ENCODE measurements at regions not wholly inside any gene's neighbourhood (a gene's known extent, or its start where the extent isn't known, plus 50 kb on each side); places are given as distances from the start of the nearest gene placed in this dataset.

DNA sequence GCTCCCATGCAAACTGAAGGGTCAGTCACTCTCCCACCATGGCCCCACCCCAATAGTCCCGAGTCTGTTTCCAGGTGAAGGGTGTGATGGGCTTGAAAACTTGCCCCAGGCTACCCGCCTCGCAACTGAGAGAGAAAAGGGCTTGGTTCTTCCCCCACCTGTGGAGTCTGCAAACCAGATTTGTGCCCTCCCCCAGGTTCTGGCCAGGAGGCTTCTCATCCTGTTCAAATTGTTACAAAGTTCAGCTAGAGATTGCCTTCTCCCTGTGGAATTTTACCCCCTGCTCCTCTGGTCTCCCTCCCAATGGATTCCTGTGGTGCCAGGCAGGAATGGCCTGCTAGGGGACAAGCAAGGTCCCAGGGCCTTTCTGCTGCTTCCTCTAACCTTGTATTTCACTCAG, 93.1 kb upstream of the ACO1 start:
- no peak overlapping the region for H3K18ac ChIP-seq (ENCODE audit: extremely low read depth, low read length)
- no peaks in the 10 kb centered on the region for H3K79me2 ChIP-seq (ENCODE audit: control insufficient read depth in 1 of 2, insufficient read depth in 2 of 2, low read length in 2 of 2)
- H2AK5ac ChIP-seq (ENCODE audit: low read depth, low read length), result no peak overlapping the region
- H3K4me2 ChIP-seq (ENCODE audit: insufficient read depth in 1 of 2, low read depth in 2 of 2, low read length in 2 of 2), result no peak overlapping the region
- POLR2A ChIA-PET (ENCODE audit: partially characterized antibody), result no interaction called here
- H3K36me3 ChIP-seq (ENCODE audit: control insufficient read depth in 2 of 4, insufficient read depth in 4 of 4, low read length in 3 of 4), result no peaks in the 10 kb centered on the region
- H2BK20ac ChIP-seq (ENCODE audit: low read length), result no peak overlapping the region
- no peak for TF ChIP-seq JUND (IDR thresholded peaks at IDR 0.05; ENCODE audit: low read length)
- no peak for TF ChIP-seq RAD21 (IDR thresholded peaks at IDR 0.05 in 1 of 2, conservative IDR thresholded peaks at IDR 0.05 in 1 of 2; ENCODE audit: low read depth in 2 of 2, low read length in 2 of 2)
- TF ChIP-seq CEBPB (IDR thresholded peaks at IDR 0.05; ENCODE audit: low read depth, low read length), result no peak
- H3K79me1 ChIP-seq (ENCODE audit: low read depth, low read length), result no peaks in the 10 kb centered on the region
- no peak overlapping the region for H2AFZ ChIP-seq (ENCODE audit: low read length)
- H4K20me1 ChIP-seq (replicated peaks in 1 of 2; ENCODE audit: control insufficient read depth in 1 of 2, insufficient read depth in 2 of 2, low read length in 2 of 2), result no peaks in the 10 kb centered on the region
- H3K4ac ChIP-seq (replicated peaks; ENCODE audit: insufficient read length, low read depth, low read length), result no peak overlapping the region
- no peak overlapping the region for H3K56ac ChIP-seq (replicated peaks; ENCODE audit: insufficient read length, low read depth, low read length)
- H2BK15ac ChIP-seq (ENCODE audit: low read length), result no peak overlapping the region
- FAIRE-seq, result no peak
- CTCF ChIA-PET (ENCODE audit: partially characterized antibody), result interaction anchor here (1.5 kb wide), 1 partner anchor 88 kb away, joined by 4 read pairs; no protein-coding TSS in a partner anchor
- no peaks in the 10 kb centered on the region for H3K27me3 ChIP-seq (replicated peaks in 1 of 4; ENCODE audit: control insufficient read depth in 3 of 4, extremely low read depth in 1 of 4, insufficient read depth in 3 of 4, low read length in 3 of 4)
- no peak overlapping the region for H3K27ac ChIP-seq (ENCODE audit: low read depth, low read length)
- H2BK5ac ChIP-seq (ENCODE audit: low read depth, low read length), result no peak overlapping the region
- H3K9me3 ChIP-seq (ENCODE audit: insufficient read depth in 2 of 2, low read depth in 1 of 2, low read length in 1 of 2), result peaks cover 4 to 6% of the 10 kb centered on the region in 2 experiments; a peak in 3 of 4 replicates
- H2BK12ac ChIP-seq (ENCODE audit: low read depth, low read length), result no peak overlapping the region
- H4K91ac ChIP-seq (replicated peaks; ENCODE audit: insufficient read length, low read length), result no peak overlapping the region
- H4K8ac ChIP-seq (ENCODE audit: extremely low read depth, insufficient read depth, low read length), result no peak overlapping the region
- H3K14ac ChIP-seq (ENCODE audit: insufficient read length), result no peak overlapping the region
- H3K23me2 ChIP-seq (ENCODE audit: low read depth, low read length), result no peaks in the 10 kb centered on the region
- no peak overlapping the region for H3K4me3 ChIP-seq (ENCODE audit: extremely low read depth in 1 of 4, insufficient read depth in 2 of 4, low read depth in 3 of 4, low read length in 4 of 4)
- H3K9ac ChIP-seq (replicated peaks in 1 of 4; ENCODE audit: extremely low read depth in 1 of 4, low read depth in 3 of 4, low read length in 3 of 4), result no peak overlapping the region
- 93% methylated on average over 3 of the region's 3 CpGs; no CpG with 5 or more reads in 1 of the 2 experiments for WGBS, 2 experiments (ENCODE audit: extremely low coverage in 1 of 2, insufficient coverage in 1 of 2, insufficient read length in 1 of 2, insufficient replicate concordance in 2 of 2, low coverage in 1 of 2, low lambda C conversion rate in 2 of 2, missing lambda C conversion rate in 1 of 2)
- H2BK120ac ChIP-seq (replicated peaks; ENCODE audit: low read depth, low read length), result no peak overlapping the region
- H3K23ac ChIP-seq (ENCODE audit: insufficient read length), result no peak overlapping the region
- no peak for DNase-seq (ENCODE audit: low read depth in 1 of 2, low spot score in 2 of 2)
- H3K4me1 ChIP-seq (replicated peaks in 1 of 4; ENCODE audit: control insufficient read depth in 3 of 4, insufficient read depth in 4 of 4, low read length in 3 of 4), result no peaks in the 10 kb centered on the region
- H4K5ac ChIP-seq (ENCODE audit: insufficient read length, low read depth, low read length), result no peak overlapping the region
